ENCODE measurements at regions not wholly inside any gene's neighbourhood (a gene's known extent, or its start where the extent isn't known, plus 50 kb on each side); places are given as distances from the start of the nearest gene placed in this dataset.
"Not testable (repeated sequence)": the region's sequence is repeated elsewhere in the genome, so short reads cannot be mapped to it uniquely, and the experiment has no call there.

- no peak for DNase-seq (ENCODE audit: low read depth)
Measured at GRCh38 chr12:45490232-45490881, 239.1 kb upstream of the ARID2 start.

GRCh38 chr12:45494279-45494678 is 235.2 kb upstream of the ARID2 start:
- no peak for DNase-seq (ENCODE audit: low read depth)

GRCh38 chr12:45498645-45499044 is 230.9 kb upstream of the ARID2 start:
- no peak for DNase-seq (ENCODE audit: low read depth)

- DNase-seq (ENCODE audit: low read depth) = no peak
Measured at GRCh38 chr12:45502481-45503128, 226.9 kb upstream of the ARID2 start.

DNA sequence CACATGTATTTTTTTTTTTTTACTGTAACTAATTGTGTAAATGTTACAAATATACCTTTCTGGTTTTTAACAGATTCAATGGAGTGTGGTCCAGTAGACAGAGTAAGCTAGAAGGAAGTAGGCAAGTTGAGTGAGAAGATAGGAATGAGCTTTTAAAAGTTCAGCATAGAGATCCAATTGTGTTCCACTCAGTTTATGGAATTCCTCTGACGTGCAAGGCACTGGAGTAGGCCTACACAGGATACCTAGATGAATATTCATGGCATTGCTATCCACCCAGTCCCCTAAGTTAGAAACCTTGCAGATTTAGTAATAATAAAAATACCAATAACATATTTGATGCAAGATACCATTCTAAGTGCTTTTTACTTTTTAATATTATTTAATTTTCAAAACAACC is 225.6 kb upstream of the ARID2 start:
- DNase-seq (ENCODE audit: low read depth) = no peak

DNA sequence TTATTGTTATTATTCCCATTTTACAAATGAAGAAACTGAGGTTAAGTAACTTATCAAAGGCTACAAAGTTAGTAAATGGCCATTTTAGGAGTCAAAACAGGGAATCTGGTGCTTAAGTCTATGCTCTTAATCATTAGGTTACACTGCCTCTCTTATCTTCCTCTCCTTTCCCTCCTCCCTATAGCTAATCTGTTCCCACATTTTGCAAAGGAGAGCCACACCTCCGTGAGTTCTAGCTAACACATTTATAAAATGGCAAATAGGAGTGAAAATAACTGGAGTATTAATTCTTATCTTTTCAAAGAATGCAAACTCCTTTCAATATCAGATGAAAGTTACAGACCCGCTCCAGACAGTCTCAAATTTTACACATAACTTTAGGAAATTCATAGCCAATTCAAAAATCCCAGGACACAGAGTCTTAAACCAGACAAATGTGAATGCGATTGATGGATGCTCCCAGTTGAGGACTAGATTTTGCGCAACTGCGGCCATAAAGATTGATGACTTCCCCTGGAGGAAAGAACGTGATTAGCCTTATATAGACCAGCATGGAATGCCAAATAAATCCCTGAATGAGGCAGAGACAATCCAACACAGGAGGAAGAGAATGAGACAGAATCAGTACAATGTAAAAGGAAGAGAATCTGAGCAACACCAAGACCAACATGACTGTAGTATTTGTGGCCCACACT is 225.0 kb upstream of the ARID2 start:
- DNase-seq (ENCODE audit: low read depth) = no peak

- no peak for DNase-seq (ENCODE audit: low read depth)
Measured at GRCh38 chr12:45509187-45509586, 220.3 kb upstream of the ARID2 start.

DNA sequence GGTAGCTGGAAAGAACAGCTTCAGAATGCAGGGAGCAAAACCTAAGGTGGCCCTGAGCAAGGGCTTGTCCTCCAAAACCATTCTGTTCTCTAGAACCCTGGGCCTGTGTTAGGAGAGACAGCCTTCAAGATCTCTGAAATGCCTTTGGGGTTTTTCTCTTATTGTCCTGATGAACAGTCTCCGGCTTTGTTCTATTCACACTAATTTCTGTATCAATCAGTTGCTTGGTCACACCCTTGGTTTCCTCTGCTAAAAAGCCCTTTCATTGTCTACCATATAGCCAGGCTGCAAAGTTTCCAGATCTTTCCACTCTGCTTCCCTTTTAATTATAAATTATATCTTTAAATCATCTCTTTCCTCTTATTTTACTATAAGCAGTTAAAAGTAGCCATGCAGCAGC is 219.9 kb upstream of the ARID2 start:
- no peak for DNase-seq (ENCODE audit: low read depth)

GRCh38 chr12:45517381-45517780 is 212.1 kb upstream of the ARID2 start:
- no peak for DNase-seq (ENCODE audit: low read depth)

GRCh38 chr12:45518291-45519235 is 210.9 kb upstream of the ARID2 start:
- DNase-seq (ENCODE audit: low read depth) = peak; percentile 26

DNA sequence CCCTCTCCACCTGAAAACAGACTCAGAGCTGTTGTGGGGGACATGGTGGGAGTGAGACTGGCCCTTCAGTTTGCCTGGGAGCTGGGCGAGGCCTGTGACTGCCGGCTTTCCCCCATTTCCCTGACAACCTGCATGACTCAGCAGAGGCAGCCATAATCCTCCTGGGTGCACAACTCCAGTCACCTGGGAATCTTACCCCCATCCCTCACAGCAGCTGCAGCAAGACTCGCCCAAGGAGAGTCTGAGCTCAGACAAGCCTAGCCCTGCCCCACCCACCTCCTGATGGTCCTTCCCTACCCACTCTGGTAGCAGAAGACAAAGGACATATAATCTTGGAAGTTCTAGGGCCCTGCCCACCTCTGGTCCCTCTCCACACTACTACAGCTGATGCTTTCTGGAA is 207.3 kb upstream of the ARID2 start:
- no peak for DNase-seq (ENCODE audit: low read depth)

DNA sequence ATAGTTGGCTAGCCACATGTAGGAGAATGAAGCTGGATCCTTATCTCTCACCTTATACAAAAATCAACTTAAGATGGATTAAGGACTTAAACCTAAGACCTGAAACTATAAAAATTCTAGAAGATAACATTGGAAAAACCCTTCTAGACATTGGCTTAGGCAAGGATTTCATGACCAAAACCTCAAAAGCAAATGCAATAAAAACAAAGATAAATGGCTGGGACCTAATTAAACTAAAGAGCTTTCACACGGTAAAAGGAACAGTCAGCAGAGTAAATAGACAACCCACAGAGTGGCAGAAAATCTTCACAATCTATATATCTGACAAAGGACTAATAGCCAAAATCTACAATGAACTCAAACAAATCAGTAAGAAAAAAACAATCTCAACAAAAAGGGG is 202.7 kb upstream of the ARID2 start:
- DNase-seq (ENCODE audit: low read depth) = not testable (repeated sequence)

DNA sequence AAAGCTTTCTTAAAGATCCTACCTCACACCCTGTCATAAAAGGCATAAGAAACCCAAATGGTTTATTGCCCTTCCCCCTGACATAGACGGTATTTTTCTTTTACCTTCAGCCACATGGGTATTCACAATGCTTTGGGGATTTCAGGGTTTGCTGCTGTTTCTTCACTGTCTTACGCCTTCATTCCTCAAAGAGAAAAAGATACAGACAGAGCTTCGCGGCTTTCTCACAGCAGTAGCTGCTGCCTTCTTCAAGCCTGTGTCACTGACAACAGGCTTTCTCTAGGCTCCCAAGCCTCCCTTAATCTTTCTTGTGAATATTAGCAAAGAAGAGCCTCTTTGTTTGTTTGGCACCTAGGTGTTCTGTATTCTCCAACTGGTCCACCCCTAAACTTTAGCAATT is 197.4 kb upstream of the ARID2 start:
- no peak for DNase-seq (ENCODE audit: low read depth)

DNA sequence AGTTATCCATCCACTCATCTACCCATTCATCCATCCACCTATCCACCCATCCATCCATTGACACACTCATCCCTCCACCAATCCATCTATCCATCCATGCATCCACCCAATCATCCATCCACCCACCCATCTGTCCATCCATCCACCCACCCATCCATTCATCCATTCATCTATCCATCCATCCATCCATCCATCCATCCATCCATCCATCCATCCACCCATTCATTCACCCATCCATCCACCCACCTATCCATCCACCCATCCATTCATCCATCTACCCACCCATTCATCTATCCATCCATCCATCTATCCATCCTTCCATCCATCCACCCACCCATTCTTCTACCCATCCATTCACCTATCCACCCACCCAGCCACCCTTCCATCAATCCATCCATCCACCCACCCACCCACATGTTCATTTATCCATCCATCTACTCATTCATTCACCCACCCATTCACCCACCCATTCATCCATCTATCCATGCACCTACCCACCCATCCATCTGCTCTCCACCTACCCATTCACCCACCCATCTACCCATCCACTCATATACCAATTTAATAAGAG is 193.8 kb upstream of the ARID2 start:
- no peak for DNase-seq (ENCODE audit: low read depth)

GRCh38 chr12:45536284-45536683 is 193.2 kb upstream of the ARID2 start:
- no peak for DNase-seq (ENCODE audit: low read depth)

DNA sequence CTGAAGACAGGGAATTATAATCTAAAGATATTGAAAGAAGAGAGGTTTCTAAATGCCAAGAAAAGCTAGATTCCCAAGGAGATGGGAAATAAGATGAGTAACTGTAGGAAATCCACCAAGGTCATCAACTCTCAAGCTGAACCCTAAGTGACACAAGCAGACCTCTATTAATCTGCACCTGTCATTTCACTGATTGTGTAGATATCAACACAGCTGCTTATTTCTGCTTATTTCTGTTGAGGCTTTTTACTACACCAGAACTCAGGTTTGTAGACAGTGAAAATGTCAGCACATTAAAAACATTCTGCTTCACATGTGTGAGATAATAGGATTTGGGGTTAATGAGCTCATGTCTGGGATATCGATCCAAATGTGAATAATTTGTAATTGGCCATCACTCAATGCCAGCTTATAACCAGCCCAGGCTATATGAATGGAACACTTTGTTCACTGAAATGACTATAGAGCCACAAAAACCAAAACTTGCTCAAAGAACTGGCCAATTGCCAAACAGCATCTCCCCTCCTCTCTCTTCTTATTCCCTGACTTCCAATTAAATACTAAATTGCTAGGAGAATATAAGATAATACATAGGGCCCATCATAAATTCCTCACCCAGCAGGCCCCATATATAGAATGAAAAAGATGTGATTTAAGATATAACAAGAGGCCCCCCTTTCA is 188.7 kb upstream of the ARID2 start:
- DNase-seq (ENCODE audit: low read depth) = no peak

GRCh38 chr12:45543887-45544286 is 185.6 kb upstream of the ARID2 start:
- DNase-seq (ENCODE audit: low read depth) = peak; percentile 40

GRCh38 chr12:45546545-45546944 is 183.0 kb upstream of the ARID2 start:
- no peak for DNase-seq (ENCODE audit: low read depth)

- no peak for DNase-seq (ENCODE audit: low read depth)
Measured at GRCh38 chr12:45547132-45547531, 182.4 kb upstream of the ARID2 start.

DNA sequence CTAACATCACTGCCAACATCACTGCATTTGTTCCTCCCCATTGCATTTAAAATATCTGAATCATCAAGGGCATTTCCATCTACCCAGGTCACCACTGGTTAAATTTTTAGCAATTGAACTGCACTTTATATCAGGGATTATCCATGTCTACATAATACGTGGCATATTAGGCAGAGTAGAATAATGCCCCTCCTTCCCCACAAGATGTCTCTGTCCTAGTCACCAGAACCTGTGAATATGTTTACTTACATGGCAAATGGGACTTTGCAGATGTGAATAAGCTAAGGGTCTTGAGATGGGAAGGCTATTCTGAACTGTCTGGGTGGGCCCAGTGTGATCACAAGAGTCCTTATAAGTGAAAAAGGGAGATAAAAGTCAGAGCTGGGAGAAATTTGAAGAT is 181.7 kb upstream of the ARID2 start:
- DNase-seq (ENCODE audit: low read depth) = no peak

GRCh38 chr12:45548426-45548825 is 181.1 kb upstream of the ARID2 start:
- no peak for DNase-seq (ENCODE audit: low read depth)
